Caco-2 (cell line): ENCODE measurements at regions not wholly inside any gene's neighbourhood (a gene's known extent, or its start where the extent isn't known, plus 50 kb on each side); places are given as distances from the start of the nearest gene placed in this dataset.
"Not testable (repeated sequence)": the region's sequence is repeated elsewhere in the genome, so short reads cannot be mapped to it uniquely, and the experiment has no call there.

Source experiments
- BruUV-seq: library from RNA; stranded (reverse); fragments of 400-500 nt; replicated peaks from 2 replicates; lab custom pipeline; 2021; lab: Mats Ljungman, UMichigan
- CTCF ChIA-PET: fragments of 300-600 bp; sonication (Branson Sonifier 250); formaldehyde crosslinking; loops from one replicate; lab custom pipeline; 2022; ENCODE audit warnings: antibody characterized with exemption; lab: Charles Lee
- POLR2A ChIA-PET: fragments of 300-600 bp; sonication (Branson Sonifier 250); formaldehyde crosslinking; loops from one replicate; lab custom pipeline; 2022; ENCODE audit warnings: antibody characterized with exemption; lab: Charles Lee
- DNase-seq, 2 experiments: peaks; one replicate each; pipeline versions ENCODE4 v3.0.0 to v3.0.0-alpha.2; 2020 to 2022
- H3K27me3 ChIP-seq: replicated peaks from 2 replicates; pipeline ENCODE4 v1.6.0; 2011; ENCODE audit warnings: low read length; ENCODE audit not compliant: control insufficient read depth, insufficient read depth
- H3K36me3 ChIP-seq: 2 replicates; pipeline ENCODE4 v1.5.1; 2011; ENCODE audit warnings: low read length; ENCODE audit not compliant: control insufficient read depth, insufficient read depth
- H3K4me1 ChIP-seq: fragments of 250-450 bp; sonication (Bioruptor Pico); 2 replicates; pipeline ENCODE4 v1.5.1; 2020; ENCODE audit warnings: mild to moderate bottlenecking
- H3K4me3 ChIP-seq: 2 replicates; pipeline ENCODE4 v1.5.1; 2011; ENCODE audit warnings: low read depth, mild to moderate bottlenecking, control low read depth, low read length
- H3K9me3 ChIP-seq: fragments of 250-450 bp; sonication (Bioruptor Pico); 2 replicates; pipeline ENCODE4 v1.5.1; 2020; ENCODE audit warnings: mild to moderate bottlenecking, moderate library complexity
- H3K27ac Mint-ChIP-seq: one replicate; pipeline ENCODE4 v1.8.0; 2022; ENCODE audit warnings: mixed read lengths; ENCODE audit not compliant: unreplicated experiment
- H3K27me3 Mint-ChIP-seq: one replicate; pipeline ENCODE4 v1.8.0; 2022; ENCODE audit warnings: mixed read lengths; ENCODE audit not compliant: insufficient read depth, unreplicated experiment
- H3K36me3 Mint-ChIP-seq: one replicate; pipeline ENCODE4 v1.8.0; 2022; ENCODE audit warnings: mild to moderate bottlenecking, mixed read lengths; ENCODE audit not compliant: insufficient read depth, unreplicated experiment
- H3K4me1 Mint-ChIP-seq: one replicate; pipeline ENCODE4 v1.8.0; 2022; ENCODE audit warnings: low read depth, mixed read lengths; ENCODE audit not compliant: unreplicated experiment
- H3K4me3 Mint-ChIP-seq: one replicate; pipeline ENCODE4 v1.8.0; 2022; ENCODE audit warnings: mild to moderate bottlenecking, moderate library complexity, mixed read lengths; ENCODE audit not compliant: unreplicated experiment
- H3K9me3 Mint-ChIP-seq: one replicate; pipeline ENCODE4 v1.8.0; 2022; ENCODE audit warnings: mixed read lengths; ENCODE audit not compliant: unreplicated experiment
- CTCF ChIP-seq, 2 experiments: fragments of 200-600 bp in 1 of 2; IDR thresholded peaks; 1 replicate in 1 of 2; 2 replicates in 1 of 2; pipeline versions ENCODE4 v1.5.1 to v1.8.0; 2011 to 2022; ENCODE audit warnings: antibody characterized with exemption in 1 of 2, control low read depth in 1 of 2, inconsistent platforms in 1 of 2, low read depth in 1 of 2, low read length in 1 of 2, mild to moderate bottlenecking in 1 of 2, moderate library complexity in 1 of 2; ENCODE audit not compliant: insufficient read depth in 1 of 2, severe bottlenecking in 1 of 2, unreplicated experiment in 1 of 2
- intact Hi-C: fragments of 100-400 bp; cut with micrococcal nuclease; formaldehyde crosslinking; loops from one replicate; pipeline ENCODE4 v1.10.0; 2022; ENCODE audit not compliant: unreplicated experiment

DNA sequence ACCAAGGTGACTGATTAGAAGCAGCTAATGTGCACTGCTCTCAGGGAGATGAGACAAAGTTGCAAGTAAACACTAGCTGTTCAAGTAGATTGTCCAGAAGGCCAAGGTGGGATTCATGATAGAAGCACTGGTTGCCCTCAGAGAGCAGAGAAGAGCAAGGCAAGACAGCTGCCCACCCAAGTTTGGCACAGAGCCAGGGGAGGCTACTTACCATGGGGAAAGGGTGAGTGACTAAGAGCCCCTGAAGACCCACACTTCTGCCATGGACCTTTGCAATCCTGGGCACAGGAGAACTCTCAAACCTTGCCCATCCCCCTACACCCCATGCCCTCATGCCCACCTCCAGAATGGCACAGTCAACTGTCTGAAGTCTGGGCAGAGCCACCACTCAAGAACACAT, 68.3 kb downstream of the SPIN4 start:
- H3K9me3 Mint-ChIP-seq, result no peaks in the 10 kb centered on the region
- Histone ChIP-seq H3K36me3 (no peaks in the 10 kb centered on the region), H3K9me3 (no peaks in the 10 kb centered on the region), H3K4me3 (no peak overlapping the region), H3K4me1 (no peaks in the 10 kb centered on the region), H3K27me3 (no peaks in the 10 kb centered on the region)
- no peak overlapping the region for H3K4me3 Mint-ChIP-seq
- no peaks in the 10 kb centered on the region for H3K27me3 Mint-ChIP-seq
- ChIA-PET POLR2A (no interaction called here), CTCF (no interaction called here)
- H3K27ac Mint-ChIP-seq, result no peak overlapping the region
- intact Hi-C loops, result no loop called here
- no peak for TF ChIP-seq CTCF (IDR thresholded peaks at IDR 0.05; ENCODE audit: insufficient read depth in 1 of 2, low read depth in 1 of 2, low read length in 1 of 2, severe bottlenecking in 1 of 2, unreplicated experiment in 1 of 2)
- no TSS peak for BruUV-seq
- no peaks in the 10 kb centered on the region for H3K4me1 Mint-ChIP-seq
- no peaks in the 10 kb centered on the region for H3K36me3 Mint-ChIP-seq
- no peak for DNase-seq

DNA sequence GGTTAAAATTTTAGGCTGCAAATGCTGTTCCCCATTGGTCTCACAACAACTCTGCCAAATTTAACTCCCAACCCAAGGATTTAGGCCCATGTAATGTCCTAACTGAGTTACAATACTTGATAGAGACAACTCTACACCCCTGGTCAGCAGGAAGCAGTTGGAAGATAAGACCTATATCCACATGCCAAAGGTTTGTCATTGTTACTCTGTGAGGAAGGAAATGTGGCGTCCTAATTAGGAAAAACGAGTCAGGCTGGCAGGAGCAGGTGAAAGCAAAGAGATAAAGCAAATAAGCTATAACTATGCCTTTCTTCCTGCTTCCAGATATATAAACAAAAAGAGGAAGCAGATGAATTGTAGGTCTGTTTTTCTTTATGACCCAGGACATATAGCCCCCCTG, 69.1 kb downstream of the SPIN4 start:
- no peak overlapping the region for H3K4me3 Mint-ChIP-seq
- Histone ChIP-seq H3K4me3 (no peak overlapping the region), H3K36me3 (no peaks in the 10 kb centered on the region), H3K27me3 (no peaks in the 10 kb centered on the region), H3K4me1 (no peaks in the 10 kb centered on the region), H3K9me3 (no peaks in the 10 kb centered on the region)
- H3K4me1 Mint-ChIP-seq, result no peaks in the 10 kb centered on the region
- intact Hi-C loops, result no loop called here
- no peak overlapping the region for H3K27ac Mint-ChIP-seq
- no peak for TF ChIP-seq CTCF (IDR thresholded peaks at IDR 0.05; ENCODE audit: insufficient read depth in 1 of 2, low read depth in 1 of 2, low read length in 1 of 2, severe bottlenecking in 1 of 2, unreplicated experiment in 1 of 2)
- ChIA-PET CTCF (no interaction called here), POLR2A (no interaction called here)
- no peaks in the 10 kb centered on the region for H3K27me3 Mint-ChIP-seq
- no TSS peak for BruUV-seq
- no peaks in the 10 kb centered on the region for H3K9me3 Mint-ChIP-seq
- no peak for DNase-seq
- H3K36me3 Mint-ChIP-seq, result no peaks in the 10 kb centered on the region

- H3K4me1 ChIP-seq, result no peaks in the 10 kb centered on the region
- Mint-ChIP-seq H3K4me1 (no peaks in the 10 kb centered on the region), H3K4me3 (no peak overlapping the region), H3K9me3 (no peaks in the 10 kb centered on the region), H3K36me3 (no peaks in the 10 kb centered on the region), H3K27ac (no peak overlapping the region), H3K27me3 (no peaks in the 10 kb centered on the region)
- no peak for DNase-seq
- no TSS peak for BruUV-seq
- intact Hi-C loops, result no loop called here
- ChIA-PET POLR2A (no interaction called here), CTCF (no interaction called here)
- H3K27me3 ChIP-seq, result no peaks in the 10 kb centered on the region
- no peaks in the 10 kb centered on the region for H3K36me3 ChIP-seq
- H3K9me3 ChIP-seq, result no peaks in the 10 kb centered on the region
- no peak for TF ChIP-seq CTCF (IDR thresholded peaks at IDR 0.05; ENCODE audit: insufficient read depth in 1 of 2, low read depth in 1 of 2, low read length in 1 of 2, severe bottlenecking in 1 of 2, unreplicated experiment in 1 of 2)
- H3K4me3 ChIP-seq, result no peak overlapping the region
Observed at GRCh38 chrX:63281465-63281864, 69.7 kb downstream of the SPIN4 start.

GRCh38 chrX:63277394-63277793, 73.7 kb downstream of the SPIN4 start:
- H3K4me3 ChIP-seq, H3K4me1 Mint-ChIP-seq, intact Hi-C loops, H3K27me3 Mint-ChIP-seq, CTCF ChIA-PET, H3K27me3 ChIP-seq, H3K4me1 ChIP-seq, POLR2A ChIA-PET, H3K9me3 ChIP-seq, H3K36me3 Mint-ChIP-seq, H3K27ac Mint-ChIP-seq, H3K36me3 ChIP-seq, H3K4me3 Mint-ChIP-seq, H3K9me3 Mint-ChIP-seq, BruUV-seq, DNase-seq: not testable (repeated sequence)
